ENCODE measurements at regions not wholly inside any gene's neighbourhood (a gene's known extent, or its start where the extent isn't known, plus 50 kb on each side); places are given as distances from the start of the nearest gene placed in this dataset.
"Not testable (repeated sequence)": the region's sequence is repeated elsewhere in the genome, so short reads cannot be mapped to it uniquely, and the experiment has no call there.

- H3K4me3 ChIP-seq; H3K27me3 ChIP-seq; H3K4me1 ChIP-seq; H3K36me3 ChIP-seq; intact Hi-C loops (cut with DNase I); H3K9me3 ChIP-seq; ATAC-seq; H3K27ac ChIP-seq; DNase-seq: not testable (repeated sequence)
- WGBS (ENCODE audit: insufficient coverage, low coverage, low lambda C conversion rate, missing lambda C conversion rate): no CpG with 5 or more reads among the region's 36 CpGs
These were observed 59.7 kb downstream of the ANXA2R start for GRCh38 chr5:42980391-42980790.

DNA sequence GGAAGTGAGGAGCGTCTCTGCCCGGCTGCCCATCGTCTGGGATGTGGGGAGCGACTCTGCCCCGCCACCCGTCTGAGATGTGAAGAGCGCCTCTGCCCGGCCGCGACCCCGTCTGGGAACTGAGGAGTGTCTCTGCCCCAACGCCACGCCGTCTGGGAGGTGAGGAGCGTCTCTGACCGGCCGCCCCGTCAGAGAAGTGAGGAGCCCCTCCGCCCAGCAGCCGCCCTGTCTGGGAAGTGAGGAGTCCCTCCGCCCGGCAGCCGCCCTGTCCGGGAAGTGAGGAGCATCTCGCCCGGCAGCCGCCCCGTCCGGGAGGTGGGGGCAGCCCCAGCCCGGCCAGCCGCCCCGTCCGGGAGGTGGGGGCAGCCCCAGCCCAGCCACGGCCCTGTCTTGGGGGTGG is 60.9 kb downstream of the ANXA2R start:
- H3K4me3 ChIP-seq; H3K4me1 ChIP-seq; H3K27me3 ChIP-seq; intact Hi-C loops (cut with DNase I); H3K36me3 ChIP-seq; H3K27ac ChIP-seq; H3K9me3 ChIP-seq; DNase-seq; ATAC-seq: not testable (repeated sequence)
- no CpG with 5 or more reads among the region's 34 CpGs for WGBS (ENCODE audit: insufficient coverage, low coverage, low lambda C conversion rate, missing lambda C conversion rate)

DNA sequence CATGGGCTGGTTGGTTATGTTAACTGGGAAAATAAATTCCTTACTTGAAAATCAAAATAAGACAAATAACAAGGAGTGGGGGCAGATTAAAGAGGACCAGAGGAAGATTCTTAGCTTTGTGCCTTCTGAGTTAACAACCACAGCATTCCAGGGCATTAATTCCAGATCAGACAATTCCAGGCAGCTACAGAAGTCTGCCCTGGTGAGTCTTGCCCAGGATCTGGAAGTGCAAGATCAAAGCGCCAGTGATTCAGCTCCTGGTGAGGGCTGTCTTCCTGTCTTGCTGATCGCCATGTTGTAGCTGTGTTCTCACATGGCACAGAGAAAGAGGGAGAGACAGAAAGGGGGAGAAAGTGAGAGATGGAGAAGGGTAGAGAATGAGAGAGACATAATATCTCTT is 65.6 kb downstream of the ANXA2R start:
- H3K4me1 ChIP-seq: no peaks in the 10 kb centered on the region
- TF ChIP-seq POLR2A (IDR thresholded peaks at IDR 0.05): no peak
- TF ChIP-seq, protein P1, sequence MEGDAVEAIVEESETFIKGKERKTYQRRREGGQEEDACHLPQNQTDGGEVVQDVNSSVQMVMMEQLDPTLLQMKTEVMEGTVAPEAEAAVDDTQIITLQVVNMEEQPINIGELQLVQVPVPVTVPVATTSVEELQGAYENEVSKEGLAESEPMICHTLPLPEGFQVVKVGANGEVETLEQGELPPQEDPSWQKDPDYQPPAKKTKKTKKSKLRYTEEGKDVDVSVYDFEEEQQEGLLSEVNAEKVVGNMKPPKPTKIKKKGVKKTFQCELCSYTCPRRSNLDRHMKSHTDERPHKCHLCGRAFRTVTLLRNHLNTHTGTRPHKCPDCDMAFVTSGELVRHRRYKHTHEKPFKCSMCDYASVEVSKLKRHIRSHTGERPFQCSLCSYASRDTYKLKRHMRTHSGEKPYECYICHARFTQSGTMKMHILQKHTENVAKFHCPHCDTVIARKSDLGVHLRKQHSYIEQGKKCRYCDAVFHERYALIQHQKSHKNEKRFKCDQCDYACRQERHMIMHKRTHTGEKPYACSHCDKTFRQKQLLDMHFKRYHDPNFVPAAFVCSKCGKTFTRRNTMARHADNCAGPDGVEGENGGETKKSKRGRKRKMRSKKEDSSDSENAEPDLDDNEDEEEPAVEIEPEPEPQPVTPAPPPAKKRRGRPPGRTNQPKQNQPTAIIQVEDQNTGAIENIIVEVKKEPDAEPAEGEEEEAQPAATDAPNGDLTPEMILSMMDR (IDR thresholded peaks at IDR 0.05): no peak
- no peak for DNase-seq
- no peak overlapping the region for H3K4me3 ChIP-seq
- H3K9me3 ChIP-seq: no peaks in the 10 kb centered on the region
- H3K27ac ChIP-seq: no peak overlapping the region
- H3K27me3 ChIP-seq: no peaks in the 10 kb centered on the region
- ATAC-seq: no peak
- intact Hi-C loops (cut with DNase I): no loop called here
- WGBS (ENCODE audit: insufficient coverage, low coverage, low lambda C conversion rate, missing lambda C conversion rate): 94% methylated on average over 2 of the region's 2 CpGs
- no peaks in the 10 kb centered on the region for H3K36me3 ChIP-seq

DNA sequence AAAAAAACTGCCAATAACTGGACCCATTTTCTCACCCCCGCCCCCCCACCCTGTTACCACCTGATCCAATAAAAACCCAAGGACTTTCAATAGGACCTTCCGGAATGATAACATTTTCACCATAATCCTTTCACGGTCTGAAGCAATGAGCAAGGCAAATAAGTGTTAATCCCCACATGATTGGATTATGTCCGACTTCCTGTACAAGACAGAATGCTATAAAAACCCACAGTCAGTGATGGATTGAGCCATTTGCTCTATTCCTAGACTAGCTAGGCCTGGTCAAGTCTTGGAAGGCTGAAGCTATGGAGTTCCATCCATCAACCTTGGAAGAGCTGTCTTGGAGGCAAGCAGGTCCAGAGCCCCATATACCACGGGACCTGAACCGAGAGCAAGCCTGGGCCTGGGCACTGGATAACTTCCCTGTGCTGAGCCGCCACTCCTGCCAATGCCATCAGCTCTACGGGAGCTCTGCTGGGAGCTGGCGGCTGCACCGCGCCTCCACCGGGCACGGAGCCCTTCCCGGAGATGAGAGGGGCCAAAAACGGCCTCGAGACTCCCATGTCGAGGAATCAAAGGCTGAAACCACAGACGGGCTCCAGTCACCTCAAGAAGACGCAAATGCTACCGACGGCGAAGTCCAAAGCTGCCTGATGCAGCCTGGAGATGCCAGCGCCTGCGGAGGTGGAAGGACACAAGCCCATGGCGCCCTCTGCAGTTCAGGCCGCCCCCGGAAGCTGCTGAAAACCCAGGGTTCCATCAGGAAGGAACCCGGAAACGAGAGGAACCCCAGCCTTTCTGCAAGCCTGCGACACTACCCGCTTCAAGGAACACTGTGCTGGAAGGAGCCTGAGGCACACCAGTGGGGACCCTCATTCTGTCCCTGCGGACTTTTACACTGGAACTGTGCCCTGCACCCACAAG is 69.2 kb downstream of the ANXA2R start:
- H3K27me3 ChIP-seq: no peaks in the 10 kb centered on the region
- TF ChIP-seq, protein P1 (IDR thresholded peaks at IDR 0.05): no peak
- TF ChIP-seq POLR2A (IDR thresholded peaks at IDR 0.05): no peak
- H3K4me1 ChIP-seq: no peaks in the 10 kb centered on the region
- no peak overlapping the region for H3K4me3 ChIP-seq
- no peaks in the 10 kb centered on the region for H3K9me3 ChIP-seq
- H3K27ac ChIP-seq: no peak overlapping the region
- H3K36me3 ChIP-seq: no peaks in the 10 kb centered on the region
- DNase-seq (no peak), ATAC-seq (peak in 2 of 4 donors; percentile 11 to 29)
- whole genome bisulfite sequencing (ENCODE audit: insufficient coverage, low coverage, low lambda C conversion rate, missing lambda C conversion rate): 75% methylated on average over 8 of the region's 32 CpGs
- intact Hi-C loops (cut with DNase I): no loop called here

- DNase-seq (no peak), ATAC-seq (no peak)
- H3K4me1 ChIP-seq: no peaks in the 10 kb centered on the region
- no peak overlapping the region for H3K27ac ChIP-seq
- intact Hi-C loops (cut with DNase I): no loop called here
- no peaks in the 10 kb centered on the region for H3K27me3 ChIP-seq
- no peaks in the 10 kb centered on the region for H3K36me3 ChIP-seq
- no peak for TF ChIP-seq POLR2A (IDR thresholded peaks at IDR 0.05)
- TF ChIP-seq, protein P1 (IDR thresholded peaks at IDR 0.05): no peak
- H3K9me3 ChIP-seq: no peaks in the 10 kb centered on the region
- WGBS (ENCODE audit: insufficient coverage, low coverage, low lambda C conversion rate, missing lambda C conversion rate): 69% methylated on average over 3 of the region's 3 CpGs
- H3K4me3 ChIP-seq: no peak overlapping the region
These were observed 74.2 kb downstream of the ANXA2R start for GRCh38 chr5:42965934-42966333.

All from right lobe of liver (tissue), 6 donors.